ENCODE measurements at regions not wholly inside any gene's neighbourhood (a gene's known extent, or its start where the extent isn't known, plus 50 kb on each side); places are given as distances from the start of the nearest gene placed in this dataset.
A peak's percentile ranks its signal among the peaks of the same experiment; 100 is the strongest.

DNA sequence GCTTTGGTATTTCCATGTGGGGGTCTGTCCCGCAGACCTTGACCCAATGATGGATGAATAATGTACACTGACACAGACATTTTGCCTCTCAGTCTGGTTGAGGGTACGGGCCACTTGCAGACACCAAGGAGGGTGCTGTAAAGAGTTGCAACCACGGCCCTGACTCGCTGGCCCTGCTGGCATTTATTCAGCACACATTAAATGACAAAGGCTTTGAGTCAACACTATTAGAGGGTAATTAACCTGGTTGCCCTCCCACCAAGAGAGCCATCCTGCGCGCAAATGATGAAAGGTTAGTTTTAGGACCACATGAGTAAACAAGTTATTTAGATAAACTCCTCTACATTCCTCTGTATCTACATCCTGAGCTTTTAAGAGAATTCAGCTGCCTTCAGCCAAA lies 308.9 kb upstream of the MMS22L start:
- no peak for DNase-seq (ENCODE audit: low read depth)

DNA sequence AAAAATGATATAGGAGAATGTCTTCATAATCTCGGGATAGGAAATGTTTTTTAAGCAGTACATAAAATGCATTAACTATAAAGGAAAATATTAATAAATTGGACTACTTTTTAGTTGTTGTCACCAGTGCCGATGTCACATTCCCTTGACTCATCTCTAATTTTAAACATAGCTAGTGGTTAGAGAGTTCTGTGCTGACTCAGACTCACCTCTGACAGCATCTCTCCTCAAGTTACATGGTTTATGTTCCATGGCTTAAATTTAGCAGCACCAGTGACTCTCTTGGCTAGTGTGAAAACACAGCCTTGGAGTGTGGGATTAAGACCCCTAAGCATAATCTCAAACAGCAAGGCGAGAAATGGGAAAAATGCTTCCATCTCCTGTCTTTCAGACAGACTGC lies 311.8 kb upstream of the MMS22L start:
- DNase-seq (ENCODE audit: low read depth) = peak; percentile 58

DNA sequence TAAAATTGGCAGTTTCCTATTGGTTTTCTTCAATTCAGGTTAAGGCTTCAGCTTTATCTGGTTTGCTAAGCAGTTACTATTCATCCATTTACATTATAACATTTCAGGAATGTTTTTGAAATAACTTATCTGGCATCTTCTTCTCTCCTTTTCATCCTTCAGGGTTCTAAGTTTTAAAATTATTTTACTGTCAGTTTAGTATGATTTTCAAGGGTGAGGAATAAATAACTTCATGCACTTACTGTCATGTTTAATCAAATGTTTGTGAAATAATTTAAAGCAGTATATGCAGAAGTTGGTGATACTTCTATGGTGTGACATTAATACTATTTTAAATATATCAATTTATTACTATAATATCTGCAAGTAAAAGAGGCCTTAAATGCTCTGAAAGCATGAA lies 338.1 kb upstream of the MMS22L start:
- DNase-seq (ENCODE audit: low read depth) = no peak

DNA sequence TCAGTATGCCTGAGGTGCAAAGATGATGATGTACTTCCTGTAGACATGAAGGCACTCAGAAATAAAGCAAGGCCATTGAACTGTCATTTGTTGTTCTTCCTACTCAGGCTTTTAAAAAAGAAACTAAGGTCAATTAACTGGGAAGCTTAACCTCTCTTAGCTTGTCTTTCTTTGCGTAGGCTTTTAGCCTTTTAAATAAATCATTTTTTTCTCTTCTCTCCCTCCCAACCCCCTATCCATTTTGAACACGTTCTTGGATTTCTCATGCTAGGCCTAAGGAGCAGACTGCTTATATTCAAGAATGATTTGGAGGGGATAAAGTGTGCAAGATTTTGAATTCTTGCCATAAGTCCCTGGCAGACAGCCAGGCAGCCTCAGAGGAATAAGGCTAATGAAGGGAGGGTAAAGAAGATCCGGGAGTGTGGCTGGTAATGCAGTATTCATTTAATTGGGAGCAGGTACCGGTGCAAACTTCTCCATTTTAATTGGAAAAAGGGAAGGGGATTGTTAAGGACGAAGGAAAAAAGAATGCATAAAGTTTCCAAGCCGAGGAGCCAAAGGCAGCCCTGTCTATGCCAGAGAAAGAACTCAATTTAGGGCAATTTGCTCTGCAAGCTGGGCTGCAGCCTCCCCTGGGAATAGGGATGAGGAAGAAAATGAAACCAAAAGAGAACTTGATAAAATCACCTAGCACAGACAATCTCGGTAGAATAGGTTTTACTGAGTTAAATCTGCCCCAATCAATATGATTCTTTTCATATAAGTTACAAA lies 343.8 kb upstream of the MMS22L start:
- peak; percentile 16 for DNase-seq (ENCODE audit: low read depth)

GRCh38 chr6:97629180-97629579 lies 346.2 kb upstream of the MMS22L start:
- no peak for DNase-seq (ENCODE audit: low read depth)

DNA sequence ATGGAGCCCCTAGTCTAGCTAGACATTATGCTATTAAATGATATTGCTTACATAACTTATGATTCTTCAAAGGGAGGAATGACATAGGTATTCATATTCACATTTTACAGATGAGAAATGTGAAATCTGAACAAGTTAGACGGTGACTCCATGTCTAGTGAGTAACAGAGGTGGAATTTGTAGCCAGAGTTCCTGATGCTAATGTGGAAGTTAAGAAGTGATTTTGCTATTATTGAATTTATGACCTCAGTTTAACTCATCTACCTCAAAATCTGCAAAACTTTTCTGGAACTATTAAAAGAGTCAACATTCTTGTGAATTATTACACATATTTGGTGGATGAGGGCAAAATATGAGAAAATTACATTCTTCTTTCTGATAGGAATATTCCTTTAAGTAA lies 347.6 kb upstream of the MMS22L start:
- peak; percentile 30 for DNase-seq (ENCODE audit: low read depth)

DNA sequence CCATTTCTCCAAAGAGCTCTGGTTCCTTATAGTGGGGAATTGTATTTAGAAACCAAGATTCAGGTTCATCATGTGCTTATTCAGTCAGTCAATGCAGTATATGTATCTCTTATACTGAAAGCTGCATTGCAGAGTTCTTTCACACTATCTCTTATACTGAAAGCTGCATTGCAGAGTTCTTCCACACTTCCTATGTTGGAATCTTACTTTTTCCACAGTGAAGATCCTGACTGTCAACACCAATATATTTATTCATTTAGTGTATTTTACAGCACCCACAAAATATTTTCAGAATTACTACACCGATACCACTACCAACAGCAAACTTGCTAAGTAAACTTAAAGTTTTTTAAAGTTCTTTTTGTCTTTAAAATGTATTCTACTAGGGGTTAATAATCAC lies 349.3 kb upstream of the MMS22L start:
- no peak for DNase-seq (ENCODE audit: low read depth)

DNA sequence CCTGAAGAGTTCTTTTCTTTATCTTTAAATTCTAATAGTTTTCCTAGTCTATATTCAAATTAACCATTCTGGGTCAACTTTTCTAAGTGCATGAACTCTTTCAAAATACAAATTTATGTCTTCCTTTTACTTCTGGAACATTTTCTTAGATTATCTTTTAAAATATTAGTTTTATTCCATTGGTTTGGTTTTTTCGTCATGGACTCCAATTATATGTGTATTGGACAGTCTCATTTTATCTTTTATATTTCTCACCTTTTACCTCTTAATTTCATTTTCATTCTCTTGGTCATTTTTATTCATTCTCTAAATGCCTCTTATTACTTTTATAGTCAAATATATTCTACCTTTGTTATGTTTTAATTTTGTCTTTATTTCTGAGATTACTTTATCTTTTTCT lies 356.7 kb upstream of the MMS22L start:
- DNase-seq (ENCODE audit: low read depth) = no peak

GRCh38 chr6:97644353-97644752 lies 361.3 kb upstream of the MMS22L start:
- DNase-seq (ENCODE audit: low read depth) = no peak

DNA sequence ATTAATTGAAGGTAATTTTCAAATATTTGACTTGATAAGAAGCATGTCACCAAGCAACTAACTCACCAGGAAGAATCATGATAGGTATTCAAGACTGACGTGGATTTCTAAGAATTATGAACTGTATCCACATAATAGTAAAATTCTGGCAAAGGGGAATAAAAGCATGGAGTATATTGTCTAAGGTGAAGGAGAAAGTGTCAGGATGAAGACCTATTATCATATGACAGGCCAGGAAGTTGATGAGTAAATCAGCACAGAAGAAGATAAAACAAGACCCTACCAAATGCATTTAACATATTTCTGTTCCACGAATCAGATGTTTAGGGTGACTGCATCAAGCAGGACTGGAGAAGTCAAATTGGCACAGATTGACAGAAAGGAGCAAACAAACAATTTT lies 362.7 kb upstream of the MMS22L start:
- DNase-seq (ENCODE audit: low read depth) = no peak

DNA sequence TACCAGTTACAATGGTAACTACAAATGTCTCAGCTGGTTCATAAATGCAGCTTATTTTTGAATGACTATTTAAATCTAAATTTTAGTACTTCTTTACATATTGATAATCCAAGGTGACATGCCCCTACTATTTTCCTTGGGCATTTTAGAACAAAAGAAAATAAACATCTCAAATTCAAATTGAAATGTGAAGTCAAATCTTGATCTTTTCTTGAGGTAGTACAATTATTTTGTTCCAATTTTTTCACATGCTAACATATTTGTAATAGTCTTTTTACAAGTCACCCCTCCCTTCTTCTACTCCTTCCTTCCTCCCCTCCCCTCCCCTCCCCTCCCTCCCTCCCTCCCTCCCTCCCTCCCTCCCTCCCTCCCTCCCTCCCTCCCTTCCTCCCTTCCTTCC lies 370.1 kb upstream of the MMS22L start:
- no peak for DNase-seq (ENCODE audit: low read depth)

GRCh38 chr6:97653517-97653916 lies 370.5 kb upstream of the MMS22L start:
- DNase-seq (ENCODE audit: low read depth) = no peak

DNA sequence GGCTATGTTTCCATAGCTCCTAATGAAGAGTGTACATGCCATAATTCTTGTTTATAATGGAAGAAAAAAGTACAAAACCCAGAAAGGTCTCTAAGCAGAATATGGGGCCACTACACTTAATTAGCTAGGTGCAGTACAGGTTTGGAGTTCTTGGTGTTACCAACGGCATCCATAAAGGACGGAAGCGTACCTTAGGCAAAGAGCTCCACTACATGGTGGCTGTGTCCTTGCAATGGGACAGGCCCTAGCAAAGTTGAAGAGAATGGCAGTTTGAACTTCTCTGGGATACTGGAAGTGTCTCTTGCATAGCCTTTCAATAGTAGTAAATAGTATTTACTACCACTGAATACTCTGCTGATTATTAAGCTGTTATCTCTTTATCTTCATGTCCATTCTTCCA lies 371.7 kb upstream of the MMS22L start:
- no peak for DNase-seq (ENCODE audit: low read depth)

DNA sequence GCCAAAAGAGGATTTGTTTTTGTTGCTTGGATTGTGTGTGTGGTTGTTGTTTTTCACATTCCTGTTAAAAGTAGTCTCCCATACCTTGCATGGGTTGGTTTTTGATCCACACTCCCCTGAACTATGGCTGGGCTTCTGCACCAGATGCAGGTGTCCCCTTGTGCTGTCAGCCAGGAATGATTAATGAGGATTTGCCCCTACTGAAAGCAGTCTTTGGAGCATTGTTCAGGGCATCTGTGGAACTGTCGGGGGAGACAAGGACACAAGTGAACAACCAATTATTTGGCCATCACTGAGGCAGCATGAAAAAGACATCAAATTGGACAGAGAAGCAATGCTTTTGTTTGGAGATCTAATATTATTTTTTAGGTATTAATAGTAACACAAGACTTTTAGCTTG lies 373.2 kb upstream of the MMS22L start:
- DNase-seq (ENCODE audit: low read depth) = no peak

DNA sequence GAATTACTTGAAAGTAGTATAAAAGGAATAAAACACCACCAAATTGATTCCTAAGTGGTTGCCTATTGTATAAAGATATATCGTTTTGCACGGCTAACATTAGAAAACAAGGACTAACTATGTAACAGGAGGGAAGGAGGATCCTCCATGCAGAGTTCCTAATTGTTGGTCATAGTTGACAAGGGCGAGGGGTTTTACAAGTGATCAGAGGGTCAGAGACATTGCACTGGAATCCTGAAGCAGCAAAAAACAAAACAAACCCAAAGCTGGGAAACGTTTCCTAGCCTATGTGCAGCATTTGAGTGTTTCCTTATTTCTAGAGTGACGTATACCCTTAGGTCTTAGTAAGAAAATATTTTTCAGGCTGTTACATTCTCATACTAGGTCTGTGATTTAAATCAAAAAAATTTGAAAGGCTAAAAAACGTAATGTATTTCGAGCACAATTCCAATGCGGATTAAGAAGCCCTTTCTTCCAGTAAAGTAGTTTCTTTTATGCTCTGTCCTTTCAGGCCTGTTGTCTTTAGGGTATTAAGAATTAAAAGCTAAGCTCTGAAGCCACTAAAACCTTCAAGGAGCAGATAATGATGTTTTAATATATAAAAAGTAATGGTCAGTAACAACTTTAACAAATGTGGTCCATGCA lies 373.8 kb upstream of the MMS22L start:
- DNase-seq (ENCODE audit: low read depth) = no peak

- no peak for DNase-seq (ENCODE audit: low read depth)
Measured at GRCh38 chr6:97658090-97658489, 375.1 kb upstream of the MMS22L start.

DNA sequence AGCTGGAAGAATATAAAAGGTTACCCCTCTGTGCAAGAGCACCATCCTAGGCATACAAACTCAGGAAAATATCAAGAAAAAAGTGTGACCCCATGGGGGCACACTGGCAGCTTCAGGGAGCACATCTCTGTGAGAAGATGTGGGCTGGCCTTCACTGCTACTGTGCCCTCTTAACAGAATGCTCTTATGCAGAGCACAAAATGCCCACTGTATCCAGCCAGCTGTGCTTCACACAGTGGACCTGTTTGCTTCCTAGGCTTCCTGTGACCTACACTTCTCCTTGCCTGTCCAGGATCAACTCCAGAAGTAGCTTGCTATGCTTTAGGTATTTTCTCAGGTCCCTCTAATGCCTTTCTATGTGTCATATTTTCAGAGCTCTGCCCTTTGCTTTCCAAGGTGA lies 380.2 kb upstream of the MMS22L start:
- DNase-seq (ENCODE audit: low read depth) = no peak

- DNase-seq (ENCODE audit: low read depth) = no peak
Measured at GRCh38 chr6:97665446-97665845, 382.4 kb upstream of the MMS22L start.

GRCh38 chr6:97666889-97667288 lies 383.9 kb upstream of the MMS22L start:
- no peak for DNase-seq (ENCODE audit: low read depth)

DNA sequence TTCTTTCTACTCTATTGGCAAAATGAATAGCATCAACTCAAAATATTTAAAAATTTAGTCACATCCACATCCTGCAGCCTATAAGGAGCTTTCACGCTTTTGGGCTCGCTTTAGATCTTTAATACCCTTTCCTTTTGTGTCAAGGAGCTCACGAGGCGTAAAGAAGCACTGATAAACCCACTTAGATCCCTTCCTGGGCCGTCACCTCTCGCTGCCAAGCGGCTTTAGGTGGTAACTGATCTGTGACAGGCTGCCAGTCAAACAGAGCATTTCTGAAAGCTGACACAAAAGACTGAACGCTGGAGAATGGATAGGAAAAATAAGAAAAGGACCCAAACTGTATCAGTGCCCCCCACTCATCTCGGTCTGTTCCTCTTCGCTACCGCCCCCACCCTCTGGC lies 385.7 kb upstream of the MMS22L start:
- DNase-seq (ENCODE audit: low read depth) = no peak

DNA sequence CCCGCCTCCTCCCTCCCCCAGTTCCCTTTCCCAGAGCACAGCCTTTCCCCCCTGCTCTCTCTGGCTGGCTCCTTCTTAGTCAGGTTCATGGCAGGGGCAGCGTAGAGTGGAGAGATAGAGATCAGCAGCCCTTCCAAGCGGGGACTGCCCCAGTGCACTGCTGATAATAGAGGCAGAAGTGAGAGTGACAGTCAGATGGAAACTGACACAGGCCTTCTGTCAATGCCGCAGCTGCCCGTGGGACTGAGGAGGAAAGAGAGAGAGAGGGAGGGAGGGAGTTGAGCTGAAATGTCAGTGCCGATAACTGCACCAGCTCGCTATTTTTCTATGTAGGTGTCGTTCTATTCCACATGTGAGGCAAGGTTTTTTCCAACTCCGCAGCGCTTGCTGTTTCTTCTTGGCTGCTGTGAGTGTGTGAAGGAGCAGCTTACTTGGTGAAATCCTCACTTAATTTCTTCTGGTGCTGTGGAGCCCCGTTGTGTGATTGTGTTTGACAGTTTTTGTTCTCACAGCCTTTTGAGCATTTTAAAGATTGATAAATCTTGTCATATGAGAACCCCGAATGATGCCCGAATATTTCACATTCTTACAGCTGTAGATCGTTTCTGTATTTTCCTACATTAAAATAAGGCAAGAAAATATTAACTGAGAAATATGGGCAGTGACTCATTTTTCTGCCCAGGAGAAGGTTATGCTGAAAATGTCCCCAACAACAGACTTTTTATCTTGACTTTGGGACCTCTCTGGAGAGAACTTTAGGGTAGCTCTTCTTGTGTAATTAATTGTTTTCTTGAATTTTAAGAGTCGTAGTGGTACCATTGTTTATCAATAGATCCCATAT lies 386.4 kb upstream of the MMS22L start:
- peak; percentile 28 for DNase-seq (ENCODE audit: low read depth)

GRCh38 chr6:97674802-97675201 lies 391.8 kb upstream of the MMS22L start:
- DNase-seq (ENCODE audit: low read depth) = peak; percentile 49

- no peak for DNase-seq (ENCODE audit: low read depth)
Measured at GRCh38 chr6:97677626-97678025, 394.6 kb upstream of the MMS22L start.

Data from M059J (cell line).